Activated B cell treated with CpG ODN at 0.5 μM for 24 hours (primary cell): ENCODE measurements at regions not wholly inside any gene's neighbourhood (a gene's known extent, or its start where the extent isn't known, plus 50 kb on each side); places are given as distances from the start of the nearest gene placed in this dataset.

Source experiments
- ATAC-seq: fragments of 200-7000 bp; cut with Tn5 transposase; one replicate; pipeline ENCODE4 v1.10.0; 2021; ENCODE audit warnings: low read depth, mild to moderate bottlenecking, moderate library complexity
- CTCF ChIA-PET: fragments of 350-600 bp; sonication (Branson Sonifier 250); formaldehyde crosslinking; loops from one replicate; lab custom pipeline; 2021; ENCODE audit warnings: antibody characterized with exemption; lab: Charles Lee
- POLR2A ChIA-PET: fragments of 350-600 bp; sonication (Branson Sonifier 250); formaldehyde crosslinking; loops from one replicate; lab custom pipeline; 2021; ENCODE audit warnings: antibody characterized with exemption; lab: Charles Lee
- DNase-seq: peaks from one replicate; pipeline ENCODE4 v3.0.0; 2022
- H3K27ac Mint-ChIP-seq: one replicate; pipeline ENCODE4 v1.8.0; 2020; ENCODE audit warnings: mixed read lengths
- H3K27me3 Mint-ChIP-seq: one replicate; pipeline ENCODE4 v1.8.0; 2021; ENCODE audit warnings: mixed read lengths
- H3K36me3 Mint-ChIP-seq: one replicate; pipeline ENCODE4 v1.8.0; 2021; ENCODE audit warnings: low read depth, mixed read lengths
- H3K4me1 Mint-ChIP-seq: one replicate; pipeline ENCODE4 v1.8.0; 2021; ENCODE audit warnings: mixed read lengths
- H3K4me3 Mint-ChIP-seq: one replicate; pipeline ENCODE4 v1.8.0; 2020; ENCODE audit warnings: mild to moderate bottlenecking, mixed read lengths
- H3K9me3 Mint-ChIP-seq: one replicate; pipeline ENCODE4 v1.8.0; 2020; ENCODE audit warnings: mixed read lengths
- intact Hi-C: fragments of 100-400 bp; cut with micrococcal nuclease; formaldehyde crosslinking; loops from one replicate; pipeline ENCODE4 v1.15.1; 2024
- TF ChIP-seq, protein P1 (sequence below): fragments of 200-600 bp; IDR thresholded peaks from one replicate; pipeline ENCODE4 v1.8.0; 2022; ENCODE audit warnings: antibody characterized with exemption, mild to moderate bottlenecking

DNA sequence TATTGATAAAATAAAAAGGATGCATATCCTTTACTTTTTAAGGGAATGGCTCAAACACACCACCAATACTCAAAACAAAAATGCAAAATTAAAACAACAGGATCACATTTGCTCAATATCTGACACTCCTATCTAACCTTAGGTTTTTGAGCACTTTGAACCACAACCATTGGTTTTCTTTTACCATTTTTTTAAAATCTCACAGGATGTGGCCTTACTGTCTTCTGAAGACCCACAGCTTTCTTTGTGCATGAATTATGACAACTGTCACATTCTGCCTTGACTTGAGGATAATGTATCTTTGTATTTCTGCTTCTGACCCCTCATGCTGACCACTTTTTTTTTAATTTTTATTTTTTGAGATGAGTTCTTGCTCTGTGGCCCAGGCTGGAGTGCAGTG, 461.1 kb upstream of the NRP1 start:
- no peak overlapping the region for H3K4me3 Mint-ChIP-seq
- no peaks in the 10 kb centered on the region for H3K4me1 Mint-ChIP-seq
- H3K36me3 Mint-ChIP-seq: no peaks in the 10 kb centered on the region
- CTCF ChIA-PET: no interaction called here
- POLR2A ChIA-PET: no interaction called here
- intact Hi-C loops: no loop called here
- H3K27me3 Mint-ChIP-seq: no peaks in the 10 kb centered on the region
- H3K27ac Mint-ChIP-seq: no peak overlapping the region
- H3K9me3 Mint-ChIP-seq: peaks cover 5% of the 10 kb centered on the region
- DNase-seq: no peak
- no peak for ATAC-seq
- TF ChIP-seq, protein P1, sequence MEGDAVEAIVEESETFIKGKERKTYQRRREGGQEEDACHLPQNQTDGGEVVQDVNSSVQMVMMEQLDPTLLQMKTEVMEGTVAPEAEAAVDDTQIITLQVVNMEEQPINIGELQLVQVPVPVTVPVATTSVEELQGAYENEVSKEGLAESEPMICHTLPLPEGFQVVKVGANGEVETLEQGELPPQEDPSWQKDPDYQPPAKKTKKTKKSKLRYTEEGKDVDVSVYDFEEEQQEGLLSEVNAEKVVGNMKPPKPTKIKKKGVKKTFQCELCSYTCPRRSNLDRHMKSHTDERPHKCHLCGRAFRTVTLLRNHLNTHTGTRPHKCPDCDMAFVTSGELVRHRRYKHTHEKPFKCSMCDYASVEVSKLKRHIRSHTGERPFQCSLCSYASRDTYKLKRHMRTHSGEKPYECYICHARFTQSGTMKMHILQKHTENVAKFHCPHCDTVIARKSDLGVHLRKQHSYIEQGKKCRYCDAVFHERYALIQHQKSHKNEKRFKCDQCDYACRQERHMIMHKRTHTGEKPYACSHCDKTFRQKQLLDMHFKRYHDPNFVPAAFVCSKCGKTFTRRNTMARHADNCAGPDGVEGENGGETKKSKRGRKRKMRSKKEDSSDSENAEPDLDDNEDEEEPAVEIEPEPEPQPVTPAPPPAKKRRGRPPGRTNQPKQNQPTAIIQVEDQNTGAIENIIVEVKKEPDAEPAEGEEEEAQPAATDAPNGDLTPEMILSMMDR: no peak

DNA sequence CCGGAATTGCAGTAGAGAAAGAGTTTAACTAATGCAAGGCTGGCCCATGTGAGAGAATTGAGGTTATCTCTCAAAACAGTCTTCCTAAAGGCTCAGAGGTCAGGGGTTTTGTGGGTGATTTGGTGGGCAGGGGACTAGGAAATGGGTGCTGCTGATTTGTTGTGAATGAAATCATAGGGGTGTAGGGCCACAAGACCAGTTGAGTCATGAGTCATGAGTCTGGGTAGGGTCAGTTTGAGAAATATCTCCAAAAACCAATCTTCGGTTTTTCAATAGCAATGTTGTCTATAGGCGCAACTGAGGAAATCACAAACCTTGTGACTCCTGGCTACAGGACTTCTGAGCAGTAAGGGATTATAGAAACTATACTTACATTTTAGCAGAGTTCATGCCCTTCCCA, 460.0 kb upstream of the NRP1 start:
- CTCF ChIA-PET: no interaction called here
- Mint-ChIP-seq H3K4me1 (no peaks in the 10 kb centered on the region), H3K9me3 (peaks cover 5% of the 10 kb centered on the region), H3K4me3 (no peak overlapping the region), H3K27me3 (no peaks in the 10 kb centered on the region), H3K36me3 (no peaks in the 10 kb centered on the region), H3K27ac (no peak overlapping the region)
- intact Hi-C loops: no loop called here
- TF ChIP-seq, protein P1: no peak
- ATAC-seq: no peak
- POLR2A ChIA-PET: no interaction called here
- DNase-seq: no peak

DNA sequence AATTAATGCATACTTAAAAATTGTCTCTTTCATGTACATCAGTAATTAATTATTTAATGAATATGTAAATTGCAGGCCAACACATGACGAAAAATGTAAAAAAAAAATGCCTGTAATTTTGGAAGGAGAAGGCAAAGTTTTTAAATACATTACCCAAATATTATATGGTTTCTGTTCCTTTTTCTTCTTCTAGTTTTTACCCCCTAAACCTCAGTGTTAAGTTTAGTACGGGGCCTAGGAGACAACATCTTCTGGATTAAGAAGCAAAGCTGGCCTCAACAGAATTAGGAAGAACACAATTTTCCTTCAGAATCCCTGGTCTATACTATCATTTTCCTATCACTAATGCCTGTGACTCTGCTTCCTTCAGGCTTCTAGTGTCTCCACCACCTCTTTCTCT, 459.3 kb upstream of the NRP1 start:
- Mint-ChIP-seq H3K4me1 (no peaks in the 10 kb centered on the region), H3K36me3 (no peaks in the 10 kb centered on the region), H3K27me3 (no peaks in the 10 kb centered on the region), H3K4me3 (no peak overlapping the region), H3K27ac (no peak overlapping the region), H3K9me3 (peaks cover 5% of the 10 kb centered on the region)
- DNase-seq (no peak), ATAC-seq (no peak)
- TF ChIP-seq, protein P1: no peak
- intact Hi-C loops: no loop called here
- POLR2A ChIA-PET: no interaction called here
- CTCF ChIA-PET: no interaction called here

DNA sequence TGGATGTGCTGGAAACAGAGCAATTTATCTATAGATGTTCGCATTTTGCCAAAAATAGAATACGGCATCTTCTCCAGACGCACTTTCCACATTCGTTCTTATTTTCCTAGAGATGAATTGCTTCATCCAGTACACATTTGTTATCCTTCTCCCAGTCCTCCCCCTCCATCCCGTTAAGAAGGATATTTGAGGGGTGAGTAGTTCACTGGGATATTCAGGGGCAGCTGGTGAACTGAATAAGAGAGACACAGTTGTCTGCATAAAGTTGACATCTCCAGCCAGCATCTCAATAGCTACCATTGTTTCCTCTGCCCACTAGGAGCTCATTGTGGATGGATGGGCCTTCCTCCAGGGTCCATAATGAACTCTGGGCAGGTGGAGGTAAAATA, 456.8 kb upstream of the NRP1 start:
- intact Hi-C loops: no loop called here
- H3K4me1 Mint-ChIP-seq: no peaks in the 10 kb centered on the region
- no peak for ATAC-seq
- ChIA-PET POLR2A (no interaction called here), CTCF (no interaction called here)
- H3K4me3 Mint-ChIP-seq: no peak overlapping the region
- H3K36me3 Mint-ChIP-seq: no peaks in the 10 kb centered on the region
- H3K27me3 Mint-ChIP-seq: no peaks in the 10 kb centered on the region
- H3K9me3 Mint-ChIP-seq: peaks cover 5% of the 10 kb centered on the region
- DNase-seq: no peak
- no peak overlapping the region for H3K27ac Mint-ChIP-seq
- TF ChIP-seq, protein P1: no peak

DNA sequence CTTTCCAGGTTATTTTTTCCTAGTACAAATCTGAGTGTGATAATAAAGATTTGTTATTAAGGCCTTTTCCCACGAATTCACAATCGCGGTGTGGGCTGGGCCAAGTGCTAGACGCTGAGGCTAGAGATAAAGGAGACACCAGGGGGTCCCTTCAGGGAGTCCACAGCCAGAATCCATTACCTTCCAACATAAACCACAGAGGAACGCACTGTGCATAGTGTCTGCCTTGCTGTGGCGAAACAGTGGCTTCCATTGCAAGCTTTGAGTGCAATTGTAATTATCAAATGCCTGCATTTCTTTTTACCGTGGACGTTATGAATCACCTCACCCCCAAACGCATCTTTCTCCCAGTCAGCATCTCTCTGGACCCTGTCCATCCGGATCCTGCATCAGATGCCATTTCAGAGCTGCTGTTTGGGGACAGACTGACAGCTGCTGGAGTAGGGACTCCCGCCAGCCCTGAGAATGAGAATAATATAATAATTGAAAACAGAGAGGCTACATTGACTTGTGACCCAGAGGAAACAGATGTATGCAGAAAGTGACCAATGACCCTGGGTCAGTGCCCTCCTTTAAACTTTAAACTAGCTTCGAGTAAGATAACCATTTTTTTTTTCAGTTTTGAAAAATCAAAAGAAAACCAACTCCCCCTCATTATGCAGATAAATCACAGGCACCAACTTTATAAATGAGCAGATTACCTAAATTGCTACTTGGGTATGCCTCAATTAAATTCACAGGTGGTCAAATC, 456.2 kb upstream of the NRP1 start:
- no peaks in the 10 kb centered on the region for H3K4me1 Mint-ChIP-seq

More for the DNA sequence above, 456.2 kb upstream of the NRP1 start:
- TF ChIP-seq, protein P1: no peak
- H3K36me3 Mint-ChIP-seq: no peaks in the 10 kb centered on the region
- intact Hi-C loops: no loop called here
- H3K9me3 Mint-ChIP-seq: peaks cover 5% of the 10 kb centered on the region
- ATAC-seq (no peak), DNase-seq (no peak)
- H3K27ac Mint-ChIP-seq: no peak overlapping the region
- ChIA-PET POLR2A (no interaction called here), CTCF (no interaction called here)
- H3K4me3 Mint-ChIP-seq: no peak overlapping the region
- H3K27me3 Mint-ChIP-seq: no peaks in the 10 kb centered on the region
